ENCODE measurements at regions not wholly inside any gene's neighbourhood (a gene's known extent, or its start where the extent isn't known, plus 50 kb on each side); places are given as distances from the start of the nearest gene placed in this dataset.
"Not testable (repeated sequence)": the region's sequence is repeated elsewhere in the genome, so short reads cannot be mapped to it uniquely, and the experiment has no call there.

DNA sequence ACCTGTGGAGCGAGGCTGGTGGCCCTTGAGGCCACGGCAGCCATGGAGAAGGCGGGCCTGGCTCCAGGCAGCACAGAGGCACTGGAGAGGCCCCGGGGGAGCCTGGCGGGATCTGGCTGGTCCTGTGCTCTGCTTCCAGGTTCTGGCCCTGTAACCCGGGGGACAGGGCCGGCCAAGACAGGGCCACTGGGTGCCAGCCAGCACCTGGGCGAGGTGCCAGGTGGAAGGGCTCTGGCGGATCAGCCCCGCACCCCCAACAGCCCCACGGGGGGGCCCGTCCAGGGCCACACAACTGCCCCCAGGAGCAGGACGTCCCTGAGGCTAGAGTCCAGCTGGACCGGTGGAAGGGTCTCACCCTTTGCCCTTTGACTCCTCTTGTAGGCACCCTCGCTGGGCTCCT is 574.1 kb upstream of the C9orf72 start:
- TF ChIP-seq, protein P1, sequence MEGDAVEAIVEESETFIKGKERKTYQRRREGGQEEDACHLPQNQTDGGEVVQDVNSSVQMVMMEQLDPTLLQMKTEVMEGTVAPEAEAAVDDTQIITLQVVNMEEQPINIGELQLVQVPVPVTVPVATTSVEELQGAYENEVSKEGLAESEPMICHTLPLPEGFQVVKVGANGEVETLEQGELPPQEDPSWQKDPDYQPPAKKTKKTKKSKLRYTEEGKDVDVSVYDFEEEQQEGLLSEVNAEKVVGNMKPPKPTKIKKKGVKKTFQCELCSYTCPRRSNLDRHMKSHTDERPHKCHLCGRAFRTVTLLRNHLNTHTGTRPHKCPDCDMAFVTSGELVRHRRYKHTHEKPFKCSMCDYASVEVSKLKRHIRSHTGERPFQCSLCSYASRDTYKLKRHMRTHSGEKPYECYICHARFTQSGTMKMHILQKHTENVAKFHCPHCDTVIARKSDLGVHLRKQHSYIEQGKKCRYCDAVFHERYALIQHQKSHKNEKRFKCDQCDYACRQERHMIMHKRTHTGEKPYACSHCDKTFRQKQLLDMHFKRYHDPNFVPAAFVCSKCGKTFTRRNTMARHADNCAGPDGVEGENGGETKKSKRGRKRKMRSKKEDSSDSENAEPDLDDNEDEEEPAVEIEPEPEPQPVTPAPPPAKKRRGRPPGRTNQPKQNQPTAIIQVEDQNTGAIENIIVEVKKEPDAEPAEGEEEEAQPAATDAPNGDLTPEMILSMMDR (IDR thresholded peaks at IDR 0.05): not testable (repeated sequence)
- not testable (repeated sequence) for TF ChIP-seq POLR2A (IDR thresholded peaks at IDR 0.05)
